Thyroid gland (tissue), 4 donors: ENCODE measurements at regions not wholly inside any gene's neighbourhood (a gene's known extent, or its start where the extent isn't known, plus 50 kb on each side); places are given as distances from the start of the nearest gene placed in this dataset.

ENCODE experiments used
- DNase-seq, 2 donors: peaks; one replicate each; pipeline ENCODE4 v3.0.0-alpha.2; 2019
- H3K27ac ChIP-seq, 3 donors: fragments of 200-600 bp; sonication (generic); 1 replicate in 2 of 3; 2 replicates in 1 of 3; pipeline ENCODE4 v1.5.1; 2016 to 2019; ENCODE audit warnings: mild to moderate bottlenecking in 1 of 3, moderate library complexity in 1 of 3
- H3K27me3 ChIP-seq: fragments of 200-600 bp; sonication (generic); one replicate; pipeline ENCODE4 v1.5.1; 2019
- H3K36me3 ChIP-seq, 2 donors: fragments of 200-600 bp; sonication (generic); one replicate each; pipeline ENCODE4 v1.5.1; 2016 to 2019
- H3K4me1 ChIP-seq, 2 donors: fragments of 200-600 bp; sonication (generic); one replicate each; pipeline ENCODE4 v1.5.1; 2017 to 2019
- H3K4me3 ChIP-seq, 3 donors: fragments of 200-600 bp; sonication (generic); replicated peaks in 1 of 3; 1 replicate in 2 of 3; 2 replicates in 1 of 3; pipeline ENCODE4 v1.5.1; 2016; ENCODE audit warnings: mild to moderate bottlenecking in 1 of 3
- H3K9me3 ChIP-seq: fragments of 200-600 bp; sonication (generic); one replicate; pipeline ENCODE4 v1.5.1; 2017
- CTCF ChIP-seq, 6 experiments: fragments of 200-600 bp in 3 of 6; fragments of 450-650 bp in 3 of 6; sonication (generic) in 3 of 6; IDR thresholded peaks; one replicate each; pipeline ENCODE4 v1.5.1; 2016 to 2019; ENCODE audit warnings: antibody characterized with exemption in 6 of 6, mild to moderate bottlenecking in 2 of 6, inconsistent platforms in 1 of 6, moderate library complexity in 1 of 6
- POLR2A ChIP-seq, 2 donors: fragments of 450-650 bp; IDR thresholded peaks; one replicate each; pipeline ENCODE4 v1.6.1; 2017; ENCODE audit warnings: antibody characterized with exemption in 2 of 2, mild to moderate bottlenecking in 2 of 2, moderate library complexity in 1 of 2
- WGBS, 2 donors: methylation state at CpG; one replicate each; pipeline ENCODE4 v1.1.5; 2017; 5-methylcytosine and 5-hydroxymethylcytosine counted together
- intact Hi-C: fragments of 100-400 bp; cut with DNase I; formaldehyde crosslinking; loops from one replicate; pipeline ENCODE4 v1.15.1; 2023

- DNase-seq: no peak
- Histone ChIP-seq H3K36me3 (no peaks in the 10 kb centered on the region), H3K9me3 (no peaks in the 10 kb centered on the region), H3K27me3 (no peaks in the 10 kb centered on the region), H3K27ac (no peak overlapping the region), H3K4me3 (no peak overlapping the region), H3K4me1 (peaks cover 20 to 32% of the 10 kb centered on the region in 2 donors)
- WGBS, 2 donors: 96 to 99% methylated on average over 4 of the region's 4 CpGs
- TF ChIP-seq POLR2A (IDR thresholded peaks at IDR 0.05) (no peak), CTCF (IDR thresholded peaks at IDR 0.05) (no peak)
- intact Hi-C loops: no loop called here
Observed at GRCh38 chr1:234931404-234931973, 197.1 kb downstream of the TOMM20 start.

- Histone ChIP-seq H3K9me3 (no peaks in the 10 kb centered on the region), H3K36me3 (no peaks in the 10 kb centered on the region), H3K4me3 (no peak overlapping the region), H3K27me3 (no peaks in the 10 kb centered on the region), H3K27ac (no peak overlapping the region), H3K4me1 (peaks cover 34 to 48% of the 10 kb centered on the region in 2 donors)
- DNase-seq: no peak
- 91 to 97% methylated on average over 3 of the region's 3 CpGs for WGBS, 2 donors
- TF ChIP-seq POLR2A (IDR thresholded peaks at IDR 0.05) (no peak), CTCF (IDR thresholded peaks at IDR 0.05) (no peak)
- intact Hi-C loops: loop anchor here (10.0 kb wide), 1 partner anchor 215 kb away; no protein-coding TSS in a partner anchor
Observed at GRCh38 chr1:234929369-234929768, 199.3 kb downstream of the TOMM20 start.

- no peaks in the 10 kb centered on the region for H3K27me3 ChIP-seq
- H3K4me1 ChIP-seq: peaks cover 34 to 41% of the 10 kb centered on the region in 2 donors
- H3K27ac ChIP-seq: no peak overlapping the region
- intact Hi-C loops: loop anchor here (10.0 kb wide), 1 partner anchor 214 kb away; no protein-coding TSS in a partner anchor
- no peaks in the 10 kb centered on the region for H3K36me3 ChIP-seq
- no peaks in the 10 kb centered on the region for H3K9me3 ChIP-seq
- 93 to 94% methylated on average over 5 of the region's 5 CpGs for WGBS, 2 donors
- no peak for DNase-seq
- no peak for TF ChIP-seq POLR2A (IDR thresholded peaks at IDR 0.05)
- TF ChIP-seq CTCF (IDR thresholded peaks at IDR 0.05): no peak
- no peak overlapping the region for H3K4me3 ChIP-seq
Observed at GRCh38 chr1:234928642-234929041, 200.0 kb downstream of the TOMM20 start.

- H3K36me3 ChIP-seq: no peaks in the 10 kb centered on the region
- no peaks in the 10 kb centered on the region for H3K9me3 ChIP-seq
- intact Hi-C loops: loop anchor here (10.0 kb wide), 1 partner anchor 213 kb away; no protein-coding TSS in a partner anchor
- H3K4me3 ChIP-seq: no peak overlapping the region
- 83 to 84% methylated on average over 10 of the region's 10 CpGs for WGBS, 2 donors
- H3K27ac ChIP-seq: no peak overlapping the region
- H3K4me1 ChIP-seq: peaks cover 30 to 36% of the 10 kb centered on the region in 2 donors
- no peak for DNase-seq
- H3K27me3 ChIP-seq: no peaks in the 10 kb centered on the region
- TF ChIP-seq POLR2A (IDR thresholded peaks at IDR 0.05): no peak
- no peak for TF ChIP-seq CTCF (IDR thresholded peaks at IDR 0.05)
Observed at GRCh38 chr1:234927971-234928640, 200.5 kb downstream of the TOMM20 start.
